H1 (cell line): ENCODE measurements at regions not wholly inside any gene's neighbourhood (a gene's known extent, or its start where the extent isn't known, plus 50 kb on each side); places are given as distances from the start of the nearest gene placed in this dataset.

ENCODE experiments used
- CTCF ChIA-PET: fragments of 300-600 bp; sonication (Branson Sonifier 250); formaldehyde crosslinking; loops from one replicate; lab custom pipeline; 2021; ENCODE audit not compliant: partially characterized antibody; lab: Charles Lee
- POLR2A ChIA-PET: fragments of 300-600 bp; sonication (Branson Sonifier 250); formaldehyde crosslinking; loops from one replicate; lab custom pipeline; 2021; ENCODE audit warnings: inconsistent platforms; ENCODE audit not compliant: partially characterized antibody; lab: Charles Lee
- DNase-seq, 2 experiments: peaks; one replicate each; pipeline versions ENCODE4 v3.0.0 to v3.0.0-alpha.2; 2010 to 2022; ENCODE audit warnings: low spot score in 2 of 2, low read depth in 1 of 2, mixed read lengths in 1 of 2
- FAIRE-seq: peaks from 2 replicates; lab custom pipeline; 2011; peaks lifted over from hg19 to GRCh38; lab: Jason Lieb, UNC
- H2AFZ ChIP-seq: 2 replicates; pipeline ENCODE4 v1.8.1; 2012; ENCODE audit warnings: low read length, inconsistent platforms
- H2AK5ac ChIP-seq: 2 replicates; pipeline ENCODE4 v1.6.1; 2013; ENCODE audit warnings: low read depth, low read length
- H2BK120ac ChIP-seq: replicated peaks from 2 replicates; pipeline ENCODE3; 2013; ENCODE audit warnings: low read depth, low read length, inconsistent platforms
- H2BK12ac ChIP-seq: 2 replicates; pipeline ENCODE4 v1.6.1; 2013; ENCODE audit warnings: low read depth, low read length
- H2BK15ac ChIP-seq: 2 replicates; pipeline ENCODE4 v1.6.1; 2013; ENCODE audit warnings: low read length
- H2BK20ac ChIP-seq: 2 replicates; pipeline ENCODE4 v1.6.1; 2013; ENCODE audit warnings: low read length
- H2BK5ac ChIP-seq: 2 replicates; pipeline ENCODE4 v1.6.1; 2013; ENCODE audit warnings: low read depth, low read length
- H3K14ac ChIP-seq: 2 replicates; pipeline ENCODE4 v1.6.1; 2013; ENCODE audit warnings: inconsistent platforms; ENCODE audit not compliant: insufficient read length
- H3K18ac ChIP-seq: 2 replicates; pipeline ENCODE4 v1.6.1; 2013; ENCODE audit warnings: low read length; ENCODE audit errors: extremely low read depth
- H3K23ac ChIP-seq: 2 replicates; pipeline ENCODE4 v1.6.1; 2013; ENCODE audit warnings: inconsistent platforms; ENCODE audit not compliant: insufficient read length
- H3K23me2 ChIP-seq: 2 replicates; pipeline ENCODE4 v1.6.1; 2013; ENCODE audit warnings: low read depth, low read length
- H3K27ac ChIP-seq: 2 replicates; pipeline ENCODE4 v1.6.1; 2011; ENCODE audit warnings: low read depth, low read length, inconsistent platforms
- H3K27me3 ChIP-seq, 4 experiments: replicated peaks in 1 of 4; 1 replicate in 1 of 4; 2 replicates in 3 of 4; pipeline versions ENCODE4 v1.6.1 to v1.8.1; 2011 to 2013; ENCODE audit warnings: low read length in 3 of 4, mild to moderate bottlenecking in 3 of 4, inconsistent platforms in 2 of 4, mixed read lengths in 2 of 4, moderate library complexity in 1 of 4; ENCODE audit not compliant: control insufficient read depth in 3 of 4, insufficient read depth in 3 of 4; ENCODE audit errors: extremely low read depth in 1 of 4
- H3K36me3 ChIP-seq, 4 experiments: 2 replicates each; pipeline versions ENCODE4 v1.6.1 to v1.8.1; 2011 to 2013; ENCODE audit warnings: mild to moderate bottlenecking in 4 of 4, low read length in 3 of 4, moderate library complexity in 2 of 4, control low read depth in 1 of 4, inconsistent platforms in 1 of 4; ENCODE audit not compliant: insufficient read depth in 4 of 4, control insufficient read depth in 2 of 4
- H3K4ac ChIP-seq: replicated peaks from 2 replicates; pipeline ENCODE3; 2013; ENCODE audit warnings: low read length, low read depth, mixed read lengths, inconsistent platforms; ENCODE audit not compliant: insufficient read length
- H3K4me1 ChIP-seq, 4 experiments: replicated peaks in 1 of 4; 1 replicate in 1 of 4; 2 replicates in 3 of 4; pipeline versions ENCODE4 v1.6.1 to v1.8.1; 2011 to 2013; ENCODE audit warnings: low read length in 3 of 4, inconsistent platforms in 2 of 4, mixed read lengths in 1 of 4; ENCODE audit not compliant: insufficient read depth in 4 of 4, control insufficient read depth in 3 of 4
- H3K4me2 ChIP-seq, 2 experiments: 2 replicates each; pipeline versions ENCODE4 v1.6.1 to v1.8.1; 2011 to 2013; ENCODE audit warnings: low read depth in 2 of 2, low read length in 2 of 2, control low read depth in 1 of 2, inconsistent platforms in 1 of 2, mild to moderate bottlenecking in 1 of 2; ENCODE audit not compliant: insufficient read depth in 1 of 2
- H3K4me3 ChIP-seq, 4 experiments: fragments of 200-600, 300-600 bp in 1 of 4; sonication (generic), shearing (Covaris generic), sonication (Bioruptor Twin) in 1 of 4; 2 replicates each; pipeline versions ENCODE4 v1.5.1 to v1.8.1; 2011 to 2016; ENCODE audit warnings: low read length in 4 of 4, low read depth in 3 of 4, control low read depth in 2 of 4, inconsistent platforms in 2 of 4, mild to moderate bottlenecking in 2 of 4, mixed read lengths in 1 of 4, moderate library complexity in 1 of 4; ENCODE audit not compliant: insufficient read depth in 2 of 4; ENCODE audit errors: extremely low read depth in 1 of 4
- H3K56ac ChIP-seq: replicated peaks from 2 replicates; pipeline ENCODE3; 2013; ENCODE audit warnings: low read depth, mild to moderate bottlenecking, mixed read lengths, low read length, inconsistent platforms; ENCODE audit not compliant: insufficient read length
- H3K79me1 ChIP-seq: 2 replicates; pipeline ENCODE4 v1.6.1; 2013; ENCODE audit warnings: low read depth, low read length, control low read depth
- H3K79me2 ChIP-seq, 2 experiments: 2 replicates each; pipeline versions ENCODE4 v1.6.1 to v1.8.1; 2012 to 2013; ENCODE audit warnings: low read length in 2 of 2, mild to moderate bottlenecking in 2 of 2, inconsistent platforms in 1 of 2; ENCODE audit not compliant: insufficient read depth in 2 of 2, control insufficient read depth in 1 of 2
- H3K9ac ChIP-seq, 4 experiments: replicated peaks in 1 of 4; 1 replicate in 1 of 4; 2 replicates in 3 of 4; pipeline versions ENCODE4 v1.6.1 to v1.8.1; 2011 to 2013; ENCODE audit warnings: low read depth in 3 of 4, low read length in 3 of 4, control low read depth in 2 of 4, mild to moderate bottlenecking in 2 of 4, moderate library complexity in 2 of 4, inconsistent platforms in 1 of 4; ENCODE audit errors: extremely low read depth in 1 of 4
- H3K9me3 ChIP-seq, 2 experiments: 2 replicates each; pipeline versions ENCODE4 v1.6.1 to v1.8.1; 2012 to 2013; ENCODE audit warnings: mild to moderate bottlenecking in 2 of 2, moderate library complexity in 2 of 2, control low read depth in 1 of 2, inconsistent platforms in 1 of 2, low read depth in 1 of 2, low read length in 1 of 2, mixed read lengths in 1 of 2; ENCODE audit not compliant: insufficient read depth in 2 of 2
- H4K20me1 ChIP-seq, 2 experiments: replicated peaks in 1 of 2; 2 replicates each; pipeline versions ENCODE3 to v1.8.1; 2011 to 2013; ENCODE audit warnings: inconsistent platforms in 2 of 2, low read length in 2 of 2, mild to moderate bottlenecking in 1 of 2; ENCODE audit not compliant: insufficient read depth in 2 of 2, control insufficient read depth in 1 of 2
- H4K5ac ChIP-seq: 2 replicates; pipeline ENCODE4 v1.6.1; 2013; ENCODE audit warnings: low read length, low read depth, mixed read lengths, inconsistent platforms; ENCODE audit not compliant: insufficient read length
- H4K8ac ChIP-seq: 2 replicates; pipeline ENCODE4 v1.8.0; 2013; ENCODE audit warnings: mild to moderate bottlenecking, moderate library complexity, low read length, inconsistent platforms; ENCODE audit not compliant: insufficient read depth; ENCODE audit errors: extremely low read depth
- H4K91ac ChIP-seq: replicated peaks from 2 replicates; pipeline ENCODE3; 2013; ENCODE audit warnings: low read length, mixed read lengths, inconsistent platforms; ENCODE audit not compliant: insufficient read length
- ASH2L ChIP-seq: fragments of 200-600, 300-600 bp; sonication (generic); IDR thresholded peaks from one replicate; pipeline ENCODE4 v1.7.1; 2017; ENCODE audit warnings: low read length
- BRCA1 ChIP-seq: IDR thresholded peaks from 2 replicates; pipeline ENCODE4 v1.6.1; 2012; ENCODE audit warnings: low read depth, low read length, improper control_type of control experiment
- CBX5 ChIP-seq: fragments of 300-800, 300-1000 bp; sonication (generic); IDR thresholded peaks from 2 replicates; pipeline ENCODE4 v1.7.1; 2016; ENCODE audit warnings: antibody characterized with exemption, low read length, low read depth
- GABPA ChIP-seq: IDR thresholded peaks from 2 replicates; pipeline ENCODE4 v1.6.1; 2011; ENCODE audit warnings: mild to moderate bottlenecking, low read length, moderate library complexity, borderline replicate concordance; ENCODE audit not compliant: insufficient read depth
- PHF8 ChIP-seq: fragments of 200-600 bp; sonication (generic); conservative IDR thresholded peaks from 2 replicates; pipeline ENCODE4 v1.7.1; 2012; ENCODE audit warnings: low read depth, mild to moderate bottlenecking, inconsistent platforms, low read length, moderate library complexity
- POLR2A ChIP-seq, 2 experiments: IDR thresholded peaks; 1 replicate in 1 of 2; 2 replicates in 1 of 2; pipeline ENCODE4 v1.6.1; 2011; ENCODE audit warnings: low read depth in 2 of 2, low read length in 2 of 2, mild to moderate bottlenecking in 2 of 2; ENCODE audit errors: control extremely low read depth in 1 of 2
- SP4 ChIP-seq: IDR thresholded peaks from 2 replicates; pipeline ENCODE4 v1.6.1; 2012; ENCODE audit warnings: low read length, inconsistent platforms
- TEAD4 ChIP-seq: IDR thresholded peaks from 2 replicates; pipeline ENCODE4 v1.6.1; 2012; ENCODE audit warnings: low read depth, low read length, inconsistent platforms, mixed read lengths
- WGBS, 2 experiments: shearing (Covaris generic) in 1 of 2; methylation state at CpG; one replicate each; pipeline versions ENCODE4 v1.1.6 to v1.1.7; 2013 to 2015; ENCODE audit warnings: low lambda C conversion rate in 2 of 2, mixed read lengths in 2 of 2, inconsistent platforms in 1 of 2, low coverage in 1 of 2, missing lambda C conversion rate in 1 of 2; ENCODE audit not compliant: insufficient replicate concordance in 2 of 2, insufficient coverage in 1 of 2, insufficient read length in 1 of 2; ENCODE audit errors: extremely low coverage in 1 of 2, missing lambda C conversion rate in 1 of 2; 5-methylcytosine and 5-hydroxymethylcytosine counted together
- TF ChIP-seq, protein P1 (sequence below): IDR thresholded peaks from 2 replicates; pipeline ENCODE4 v1.6.1; 2011; ENCODE audit warnings: low read depth, mild to moderate bottlenecking, low read length; ENCODE audit not compliant: insufficient read depth

GRCh38 chr1:148386617-148387016 is 96.5 kb downstream of the PPIAL4G start:
- Histone ChIP-seq H2BK15ac (no peak overlapping the region), H2AK5ac (no peak overlapping the region), H2BK20ac (no peak overlapping the region), H3K79me1 (no peaks in the 10 kb centered on the region), H3K79me2 (no peaks in the 10 kb centered on the region), H3K56ac (no peak overlapping the region), H2BK120ac (no peak overlapping the region), H3K36me3 (no peaks in the 10 kb centered on the region), H2BK12ac (no peak overlapping the region), H3K23ac (no peak overlapping the region), H2BK5ac (no peak overlapping the region), H4K5ac (no peak overlapping the region), H3K14ac (no peak overlapping the region), H3K27me3 (no peaks in the 10 kb centered on the region), H3K18ac (no peak overlapping the region), H3K27ac (no peak overlapping the region), H3K9me3 (no peaks in the 10 kb centered on the region), H3K9ac (no peak overlapping the region), H4K91ac (no peak overlapping the region), H2AFZ (no peak overlapping the region), H3K4ac (no peak overlapping the region), H4K8ac (no peak overlapping the region), H3K4me3 (no peak overlapping the region), H3K4me2 (no peak overlapping the region), H4K20me1 (no peaks in the 10 kb centered on the region), H3K4me1 (peaks cover 0 to 4% (median 0%) of the 10 kb centered on the region in 4 experiments; a peak in 2 of 7 replicates), H3K23me2 (peaks cover 3% of the 10 kb centered on the region; the same call in 1 of the 2 replicates)
- no peak for FAIRE-seq
- ChIA-PET POLR2A (interaction anchor here (0.7 to 3.1 kb wide), 2 partner anchors 9 to 49 kb away, joined by 3 to 20 read pairs; no protein-coding TSS in a partner anchor), CTCF (interaction anchor here (0.7 to 1.4 kb wide), 2 partner anchors 14 to 18 kb away, joined by 4 read pairs; no protein-coding TSS in a partner anchor)
- TF ChIP-seq GABPA = no peak
- no peak for TF ChIP-seq TEAD4
- TF ChIP-seq POLR2A (IDR thresholded peaks at IDR 0.05; ENCODE audit: control extremely low read depth in 1 of 2, low read depth in 2 of 2, low read length in 2 of 2) = no peak
- no peak for TF ChIP-seq CBX5
- TF ChIP-seq BRCA1 = no peak
- no peak for TF ChIP-seq SP4
- TF ChIP-seq, protein P1, sequence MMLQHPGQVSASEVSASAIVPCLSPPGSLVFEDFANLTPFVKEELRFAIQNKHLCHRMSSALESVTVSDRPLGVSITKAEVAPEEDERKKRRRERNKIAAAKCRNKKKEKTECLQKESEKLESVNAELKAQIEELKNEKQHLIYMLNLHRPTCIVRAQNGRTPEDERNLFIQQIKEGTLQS = no peak
- no peak for TF ChIP-seq ASH2L
- TF ChIP-seq PHF8 = no peak
- WGBS, 2 experiments = 93% methylated on average over 1 of the region's 1 CpG; no CpG with 5 or more reads in 1 of the 2 experiments
- DNase-seq = no peak
